T-helper 22 cell (primary cell): ENCODE measurements at regions not wholly inside any gene's neighbourhood (a gene's known extent, or its start where the extent isn't known, plus 50 kb on each side); places are given as distances from the start of the nearest gene placed in this dataset.

Source experiments
- DNase-seq: peaks from one replicate; pipeline ENCODE4 v3.0.0-alpha.2; 2020; ENCODE audit warnings: low read depth

DNA sequence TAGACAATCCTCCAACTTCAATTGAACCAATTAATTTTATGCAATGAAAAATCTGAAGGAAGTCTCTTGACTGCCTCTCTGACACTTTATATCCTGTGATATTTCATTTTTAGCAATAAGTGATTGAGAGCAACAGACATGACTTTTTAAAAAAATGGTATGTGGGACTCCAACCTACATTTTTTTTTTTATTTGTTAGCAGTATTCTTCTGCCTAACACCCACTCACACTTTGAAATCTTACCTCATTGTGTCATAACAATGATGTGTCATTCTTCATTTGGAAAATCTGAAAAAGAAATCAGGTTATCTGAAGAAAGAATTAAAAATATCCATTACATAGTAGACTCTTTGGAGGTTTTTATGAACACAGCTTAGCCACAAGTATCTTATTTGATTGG, 541.3 kb upstream of the KCNMB2 start:
- no peak for DNase-seq

DNA sequence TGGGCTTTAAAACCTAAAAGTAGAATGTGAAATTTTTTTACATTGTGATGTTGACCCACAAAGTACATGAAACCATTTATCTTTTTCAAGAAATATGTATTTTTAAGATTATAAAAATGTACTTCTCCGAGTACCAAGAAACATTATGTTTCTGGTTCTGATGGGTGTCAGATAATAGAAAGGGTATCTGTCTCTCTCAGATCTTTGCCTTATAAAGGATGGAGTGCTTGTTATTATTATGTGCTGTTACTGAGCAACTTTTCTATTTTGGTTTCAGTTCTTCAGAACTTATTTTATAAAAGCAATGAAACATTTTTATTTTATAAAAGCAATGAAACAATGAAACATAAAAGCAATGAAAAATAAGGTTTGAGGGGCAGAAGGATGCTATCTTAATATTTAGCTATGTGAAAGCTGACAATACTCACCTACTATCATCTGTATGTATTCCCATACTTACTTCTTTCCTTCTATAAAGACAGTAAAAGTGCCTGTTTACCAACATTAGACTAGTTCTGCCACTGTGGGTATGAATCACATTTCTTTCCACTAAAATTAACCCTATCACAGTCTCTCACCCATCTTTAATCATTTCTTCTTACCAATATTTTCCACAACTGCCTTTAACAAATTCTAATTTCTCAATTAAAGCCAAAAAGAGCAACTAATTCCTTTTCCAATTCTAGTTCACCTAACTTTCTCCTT, 540.7 kb upstream of the KCNMB2 start:
- DNase-seq: no peak

- no peak for DNase-seq
Measured at GRCh38 chr3:178001670-178002101, 534.5 kb upstream of the KCNMB2 start.

GRCh38 chr3:178002113-178002512, 534.1 kb upstream of the KCNMB2 start:
- DNase-seq: no peak

DNA sequence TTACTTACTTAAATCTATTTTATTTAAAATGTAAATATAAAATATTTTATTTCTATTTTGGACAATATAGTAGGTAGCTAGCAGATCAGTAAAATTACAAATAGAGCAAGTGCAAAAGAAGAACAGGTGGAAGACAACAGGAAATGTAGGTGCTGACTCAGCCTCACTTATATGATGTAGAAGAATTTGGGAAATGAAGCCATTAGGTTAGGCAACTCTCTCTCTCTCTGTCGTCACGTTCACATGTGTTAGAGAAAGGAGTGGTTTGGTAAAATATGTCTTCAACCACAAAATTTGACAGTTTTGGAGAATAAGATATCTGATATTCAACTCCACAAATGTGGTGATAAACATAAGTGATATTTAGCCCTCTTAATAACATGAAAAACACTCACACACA, 532.5 kb upstream of the KCNMB2 start:
- no peak for DNase-seq

DNA sequence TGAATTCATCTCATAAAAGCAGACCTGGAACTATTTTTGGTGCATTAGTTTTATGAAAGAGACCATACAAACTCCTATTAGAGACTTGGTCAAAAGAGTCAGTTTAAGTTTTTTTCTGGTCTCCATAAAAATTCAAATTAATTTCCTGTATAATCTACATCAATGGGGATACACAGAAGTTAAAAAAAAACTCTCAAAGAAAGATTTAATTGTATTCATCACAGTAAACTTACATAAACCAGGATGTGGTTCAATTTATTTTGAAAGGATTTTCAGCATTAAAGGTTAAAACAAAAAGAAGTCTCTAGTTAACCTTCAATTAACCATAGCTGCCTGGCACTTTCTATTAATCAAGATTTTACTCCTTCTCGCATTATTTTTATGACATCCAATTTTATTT, 530.3 kb upstream of the KCNMB2 start:
- no peak for DNase-seq

GRCh38 chr3:178010306-178010705, 525.9 kb upstream of the KCNMB2 start:
- no peak for DNase-seq

DNA sequence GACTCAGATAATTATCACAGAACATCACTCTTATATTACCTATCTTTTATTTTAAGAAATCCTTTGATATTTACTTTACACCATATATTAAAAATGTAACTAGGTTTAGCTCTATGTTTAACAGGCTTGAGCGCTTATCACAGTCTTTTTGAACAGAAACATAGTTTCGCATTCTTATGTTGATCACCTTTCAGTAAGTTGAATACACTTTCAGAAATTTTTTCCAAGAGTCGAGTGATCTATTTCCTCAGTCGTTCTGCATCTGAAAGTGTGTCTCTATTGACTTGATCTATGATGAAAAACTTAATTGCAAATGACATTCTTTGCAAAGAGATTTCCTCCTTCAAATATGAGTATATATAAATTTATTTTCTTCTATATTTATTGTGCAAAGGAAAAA, 516.6 kb upstream of the KCNMB2 start:
- DNase-seq: no peak

DNA sequence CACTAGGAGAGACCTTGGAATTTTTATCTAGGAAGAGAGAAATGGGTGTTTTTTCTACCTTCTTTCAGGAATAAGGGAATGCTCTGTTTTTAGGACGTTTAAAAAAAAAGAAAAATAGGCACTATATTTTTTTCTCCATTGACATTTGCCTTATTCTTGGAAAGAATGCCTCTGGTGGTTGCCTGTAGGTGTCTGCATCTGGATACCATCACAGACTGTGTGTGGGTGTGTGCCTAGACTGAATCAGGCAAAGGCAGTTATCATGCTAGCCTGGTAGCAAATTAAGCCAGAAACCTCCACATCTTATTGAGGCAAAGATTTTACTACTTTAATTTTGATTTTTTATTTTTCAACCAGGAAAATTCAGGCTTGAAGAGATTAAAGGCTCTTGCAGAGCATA, 513.6 kb upstream of the KCNMB2 start:
- no peak for DNase-seq

GRCh38 chr3:178028933-178029332, 507.3 kb upstream of the KCNMB2 start:
- no peak for DNase-seq

DNA sequence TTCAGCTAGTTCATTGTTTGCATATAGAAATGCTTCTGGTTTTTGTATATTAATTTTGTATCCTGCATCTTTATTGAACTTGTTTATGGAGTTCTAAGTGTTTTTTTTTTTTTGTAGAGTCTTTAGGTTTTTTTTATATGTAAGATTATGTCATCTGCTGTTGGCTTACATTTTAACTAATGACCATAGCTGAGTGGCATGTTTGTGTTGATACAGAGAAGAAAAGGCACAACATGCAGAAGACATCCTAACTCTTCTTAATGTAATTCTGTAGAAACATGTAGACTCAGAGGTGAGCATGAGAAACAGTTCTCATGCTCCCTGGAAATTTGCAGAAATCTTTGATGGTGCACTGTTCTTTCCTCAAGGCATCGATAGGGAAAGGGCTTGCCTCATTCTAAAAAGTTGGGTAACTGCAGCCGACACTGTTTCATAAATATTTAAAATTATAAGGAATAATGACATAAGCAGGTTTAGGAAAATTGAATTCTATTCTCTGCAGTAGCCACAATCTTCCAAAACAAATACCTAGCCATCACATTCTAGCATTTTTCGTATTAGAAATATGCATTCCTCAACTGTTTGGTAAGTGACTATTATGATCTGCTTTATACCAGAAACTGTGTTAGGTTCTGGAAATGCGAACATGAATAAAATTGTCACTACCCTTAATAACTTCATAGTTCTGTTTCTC, 499.6 kb upstream of the KCNMB2 start:
- no peak for DNase-seq

- no peak for DNase-seq
Measured at GRCh38 chr3:178041931-178042330, 494.3 kb upstream of the KCNMB2 start.

- DNase-seq: no peak
Measured at GRCh38 chr3:178042376-178042775, 493.9 kb upstream of the KCNMB2 start.

GRCh38 chr3:178043084-178043483, 493.2 kb upstream of the KCNMB2 start:
- DNase-seq: no peak

- DNase-seq: no peak
Measured at GRCh38 chr3:178044320-178044719, 491.9 kb upstream of the KCNMB2 start.

DNA sequence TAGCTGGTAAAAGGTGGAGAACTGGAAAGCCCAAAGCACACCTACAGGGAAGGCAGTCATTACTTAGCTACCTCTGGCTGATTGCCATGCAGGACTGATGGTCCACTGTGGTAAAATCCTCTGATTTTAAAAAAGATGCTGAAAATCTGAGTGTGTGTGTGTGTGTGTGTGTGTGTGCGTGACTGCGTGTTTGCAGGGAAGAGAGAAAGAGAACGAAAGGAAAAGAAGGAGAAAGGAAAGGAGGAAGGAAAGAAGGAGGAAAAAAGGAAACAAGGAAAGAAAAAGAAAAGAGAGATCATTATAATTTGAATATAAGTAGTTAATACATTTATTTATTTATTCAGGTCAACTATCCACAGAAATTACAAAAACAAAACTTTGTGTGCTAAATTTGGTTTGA, 488.7 kb upstream of the KCNMB2 start:
- DNase-seq: no peak

GRCh38 chr3:178048768-178049167, 487.5 kb upstream of the KCNMB2 start:
- DNase-seq: no peak

GRCh38 chr3:178054471-178054870, 481.8 kb upstream of the KCNMB2 start:
- DNase-seq: no peak

DNA sequence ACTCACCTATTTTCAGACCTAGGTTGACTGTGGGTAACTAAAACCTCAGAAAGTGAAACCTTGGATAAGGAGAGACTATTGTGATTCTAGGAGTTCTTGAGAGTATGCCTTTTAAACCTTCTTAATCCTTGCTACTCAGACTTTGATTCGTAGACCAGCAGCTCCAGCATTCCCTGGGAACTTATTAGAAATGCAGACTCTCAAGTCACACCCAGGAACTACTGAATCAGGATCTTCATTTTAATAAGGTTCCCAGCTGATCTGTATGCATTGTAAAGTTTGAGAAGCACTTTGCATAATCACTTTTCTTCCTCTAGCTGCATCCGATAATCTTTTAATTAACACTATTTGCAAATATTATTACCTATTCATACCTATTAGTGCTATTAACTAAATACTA, 480.3 kb upstream of the KCNMB2 start:
- no peak for DNase-seq

DNA sequence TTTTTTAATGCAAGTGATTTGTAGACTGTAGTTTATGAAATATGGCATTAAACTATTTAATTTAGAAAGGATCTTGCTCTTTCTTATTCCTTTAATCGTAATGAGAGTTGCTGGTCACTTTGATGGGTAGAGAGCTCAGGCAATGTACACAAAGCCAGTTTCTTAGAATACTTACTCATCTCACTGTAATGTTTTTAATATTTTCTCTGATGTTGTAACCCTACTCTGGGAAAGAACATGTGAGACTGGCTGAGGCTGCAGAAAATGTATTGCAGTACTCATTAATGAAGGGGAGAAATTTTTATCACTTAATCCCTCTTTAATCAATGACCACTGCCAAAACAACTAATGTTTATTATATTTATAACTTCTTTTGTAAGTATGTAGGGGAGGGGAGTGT, 479.4 kb upstream of the KCNMB2 start:
- DNase-seq: no peak

GRCh38 chr3:178058629-178059028, 477.6 kb upstream of the KCNMB2 start:
- no peak for DNase-seq

- no peak for DNase-seq
Measured at GRCh38 chr3:178059119-178059518, 477.1 kb upstream of the KCNMB2 start.

- no peak for DNase-seq
Measured at GRCh38 chr3:178059836-178060235, 476.4 kb upstream of the KCNMB2 start.

DNA sequence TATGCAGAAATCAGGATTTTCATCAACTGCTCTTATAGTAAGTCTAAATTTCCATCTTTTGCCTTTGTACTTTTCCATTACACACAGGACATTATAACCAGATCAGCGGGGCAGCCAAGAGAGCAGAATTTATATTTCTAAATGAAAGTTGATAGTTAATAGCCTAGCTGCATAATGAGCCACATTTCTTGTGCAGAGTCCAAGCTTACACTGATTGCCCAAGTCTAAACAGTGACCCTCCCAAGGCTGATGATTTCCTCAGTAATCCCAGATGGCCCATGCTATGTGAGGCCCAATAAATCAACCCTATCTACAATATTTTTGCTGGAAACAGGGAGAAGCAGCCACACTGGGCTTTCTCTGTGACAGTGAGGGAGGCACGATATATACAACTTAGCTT, 475.8 kb upstream of the KCNMB2 start:
- no peak for DNase-seq
